ENCODE measurements at regions not wholly inside any gene's neighbourhood (a gene's known extent, or its start where the extent isn't known, plus 50 kb on each side); places are given as distances from the start of the nearest gene placed in this dataset.

- H3K4me1 ChIP-seq (ENCODE audit: control insufficient read depth in 1 of 2, low read depth in 2 of 2) = no peaks in the 10 kb centered on the region
- H3K27me3 ChIP-seq (replicated peaks; ENCODE audit: insufficient read depth) = no peaks in the 10 kb centered on the region
- no peaks in the 10 kb centered on the region for H3K36me3 ChIP-seq
- ATAC-seq (ENCODE audit: insufficient number of reproducible peaks, low FRiP score, low read depth) (no peak), DNase-seq (ENCODE audit: low spot score) (no peak)
- TF ChIP-seq CTCF (IDR thresholded peaks at IDR 0.05) = no peak
- H3K9me3 ChIP-seq = no peaks in the 10 kb centered on the region
- H3K4me3 ChIP-seq = no peak overlapping the region
- H3K27ac ChIP-seq = no peak overlapping the region
Observed at GRCh38 chrX:95728446-95728845, 956.2 kb upstream of the DIAPH2 start.

GRCh38 chrX:95729401-95729800, 955.2 kb upstream of the DIAPH2 start:
- no peaks in the 10 kb centered on the region for H3K4me1 ChIP-seq (ENCODE audit: control insufficient read depth in 1 of 2, low read depth in 2 of 2)
- no peak for DNase-seq (ENCODE audit: low spot score)
- H3K9me3 ChIP-seq = no peaks in the 10 kb centered on the region
- TF ChIP-seq CTCF (IDR thresholded peaks at IDR 0.05) = no peak
- H3K36me3 ChIP-seq = no peaks in the 10 kb centered on the region
- H3K27me3 ChIP-seq (replicated peaks; ENCODE audit: insufficient read depth) = no peaks in the 10 kb centered on the region
- no peak overlapping the region for H3K27ac ChIP-seq
- H3K4me3 ChIP-seq = no peak overlapping the region
- ATAC-seq (ENCODE audit: insufficient number of reproducible peaks, low FRiP score, low read depth) = no peak

GRCh38 chrX:95733426-95733825, 951.2 kb upstream of the DIAPH2 start:
- no peaks in the 10 kb centered on the region for H3K27me3 ChIP-seq (replicated peaks; ENCODE audit: insufficient read depth)

GRCh38 chrX:95754411-95754810, 930.2 kb upstream of the DIAPH2 start:
- no peak for TF ChIP-seq CTCF (IDR thresholded peaks at IDR 0.05)
- Histone ChIP-seq H3K27me3 (replicated peaks; ENCODE audit: insufficient read depth) (no peaks in the 10 kb centered on the region), H3K27ac (no peak overlapping the region), H3K9me3 (no peaks in the 10 kb centered on the region), H3K4me3 (no peak overlapping the region), H3K36me3 (no peaks in the 10 kb centered on the region), H3K4me1 (ENCODE audit: control insufficient read depth in 1 of 2, low read depth in 2 of 2) (no peaks in the 10 kb centered on the region)
- no peak for ATAC-seq (ENCODE audit: insufficient number of reproducible peaks, low FRiP score, low read depth)
- DNase-seq (ENCODE audit: low spot score) = no peak

More at GRCh38 chrX:95733426-95733825, 951.2 kb upstream of the DIAPH2 start:
- no peak overlapping the region for H3K4me3 ChIP-seq
- H3K4me1 ChIP-seq (ENCODE audit: control insufficient read depth in 1 of 2, low read depth in 2 of 2) = no peaks in the 10 kb centered on the region
- H3K27ac ChIP-seq = no peak overlapping the region
- H3K36me3 ChIP-seq = no peaks in the 10 kb centered on the region
- no peaks in the 10 kb centered on the region for H3K9me3 ChIP-seq
- TF ChIP-seq CTCF (IDR thresholded peaks at IDR 0.05) = no peak
- DNase-seq (ENCODE audit: low spot score) (no peak), ATAC-seq (ENCODE audit: insufficient number of reproducible peaks, low FRiP score, low read depth) (no peak)

GRCh38 chrX:95760356-95760755, 924.3 kb upstream of the DIAPH2 start:
- TF ChIP-seq CTCF (IDR thresholded peaks at IDR 0.05) = no peak
- H3K4me1 ChIP-seq (ENCODE audit: control insufficient read depth in 1 of 2, low read depth in 2 of 2) = no peaks in the 10 kb centered on the region
- no peaks in the 10 kb centered on the region for H3K27me3 ChIP-seq (replicated peaks; ENCODE audit: insufficient read depth)
- H3K36me3 ChIP-seq = no peaks in the 10 kb centered on the region
- H3K9me3 ChIP-seq = no peaks in the 10 kb centered on the region
- DNase-seq (ENCODE audit: low spot score) = no peak
- no peak for ATAC-seq (ENCODE audit: insufficient number of reproducible peaks, low FRiP score, low read depth)
- H3K4me3 ChIP-seq = no peak overlapping the region
- H3K27ac ChIP-seq = no peak overlapping the region

Measured in thoracic aorta (tissue), 2 donors.